GM23248 (cell line): ENCODE measurements at regions not wholly inside any gene's neighbourhood (a gene's known extent, or its start where the extent isn't known, plus 50 kb on each side); places are given as distances from the start of the nearest gene placed in this dataset.

Source experiments
- EZH2 ChIP-seq: fragments of 200-600 bp; sonication (generic); IDR thresholded peaks from 2 replicates; pipeline ENCODE4 v1.6.1; 2018; ENCODE audit warnings: antibody characterized with exemption, mild to moderate bottlenecking; ENCODE audit not compliant: insufficient read depth, poor library complexity, severe bottlenecking
- EZH2phosphoT487 ChIP-seq: fragments of 200-600 bp; sonication (generic); IDR thresholded peaks from 2 replicates; pipeline ENCODE4 v1.6.1; 2018; ENCODE audit warnings: antibody characterized with exemption, moderate library complexity, mild to moderate bottlenecking, low read depth; ENCODE audit not compliant: insufficient read depth

- TF ChIP-seq EZH2 (no peak), EZH2phosphoT487 (no peak)
Measured at GRCh38 chr6:62819640-62820039, 391.6 kb upstream of the FKBP1C start.
